Thoracic aorta (tissue), 2 donors: ENCODE measurements at regions not wholly inside any gene's neighbourhood (a gene's known extent, or its start where the extent isn't known, plus 50 kb on each side); places are given as distances from the start of the nearest gene placed in this dataset.

Experiments
- ATAC-seq: fragments of 150-250 bp; one replicate; pipeline ENCODE4 v1.8.0; 2017; ENCODE audit warnings: low read depth; ENCODE audit not compliant: insufficient number of reproducible peaks, low FRiP score
- DNase-seq: peaks from one replicate; pipeline ENCODE4 v3.0.0-alpha.2; 2020; ENCODE audit warnings: low spot score
- H3K27ac ChIP-seq, 2 donors: fragments of 200-600 bp; sonication (generic); 1 replicate in 1 of 2; 2 replicates in 1 of 2; pipeline ENCODE4 v1.5.1; 2016; ENCODE audit warnings: mild to moderate bottlenecking in 2 of 2, moderate library complexity in 2 of 2
- H3K27me3 ChIP-seq: fragments of 200-600 bp; sonication (generic); replicated peaks from 2 replicates; pipeline ENCODE4 v1.6.0; 2016; ENCODE audit warnings: mild to moderate bottlenecking; ENCODE audit not compliant: insufficient read depth
- H3K36me3 ChIP-seq: fragments of 200-600 bp; sonication (generic); one replicate; pipeline ENCODE4 v1.5.1; 2016
- H3K4me1 ChIP-seq, 2 donors: fragments of 200-600 bp; sonication (generic); 1 replicate in 1 of 2; 2 replicates in 1 of 2; pipeline versions ENCODE4 v1.5.1 to v1.6.0; 2016; ENCODE audit warnings: low read depth in 2 of 2, mild to moderate bottlenecking in 1 of 2; ENCODE audit not compliant: control insufficient read depth in 1 of 2
- H3K4me3 ChIP-seq: fragments of 200-600 bp; sonication (generic); 2 replicates; pipeline ENCODE4 v1.5.1; 2016; ENCODE audit warnings: mild to moderate bottlenecking
- H3K9me3 ChIP-seq: fragments of 200-600 bp; sonication (generic); 2 replicates; pipeline ENCODE4 v1.5.1; 2016
- CTCF ChIP-seq: fragments of 200-600 bp; sonication (generic); IDR thresholded peaks from one replicate; pipeline ENCODE4 v1.5.1; 2019; ENCODE audit warnings: antibody characterized with exemption

GRCh38 chr15:100803171-100803440, 76.5 kb upstream of the ALDH1A3 start:
- ATAC-seq: no peak
- no peaks in the 10 kb centered on the region for H3K9me3 ChIP-seq
- H3K27me3 ChIP-seq: no peaks in the 10 kb centered on the region
- no peak overlapping the region for H3K27ac ChIP-seq
- no peaks in the 10 kb centered on the region for H3K4me1 ChIP-seq
- no peak for TF ChIP-seq CTCF
- no peak overlapping the region for H3K4me3 ChIP-seq
- H3K36me3 ChIP-seq: no peaks in the 10 kb centered on the region
- DNase-seq: no peak

- TF ChIP-seq CTCF: no peak
- H3K4me1 ChIP-seq: no peaks in the 10 kb centered on the region
- H3K36me3 ChIP-seq: no peaks in the 10 kb centered on the region
- no peak for ATAC-seq
- no peak overlapping the region for H3K27ac ChIP-seq
- no peak for DNase-seq
- no peaks in the 10 kb centered on the region for H3K9me3 ChIP-seq
- H3K4me3 ChIP-seq: no peak overlapping the region
- H3K27me3 ChIP-seq: no peaks in the 10 kb centered on the region
Measured at GRCh38 chr15:100806157-100806556, 73.5 kb upstream of the ALDH1A3 start.

- no peak for ATAC-seq
- no peak for TF ChIP-seq CTCF
Measured at GRCh38 chr15:100807028-100807427, 72.6 kb upstream of the ALDH1A3 start.

GRCh38 chr15:100808691-100809090, 70.9 kb upstream of the ALDH1A3 start:
- no peak for DNase-seq

More at GRCh38 chr15:100807028-100807427, 72.6 kb upstream of the ALDH1A3 start:
- Histone ChIP-seq H3K27ac (no peak overlapping the region), H3K4me1 (no peaks in the 10 kb centered on the region), H3K27me3 (no peaks in the 10 kb centered on the region), H3K4me3 (no peak overlapping the region), H3K9me3 (no peaks in the 10 kb centered on the region), H3K36me3 (no peaks in the 10 kb centered on the region)
- DNase-seq: no peak

GRCh38 chr15:100809151-100809550, 70.5 kb upstream of the ALDH1A3 start:
- Histone ChIP-seq H3K4me1 (no peaks in the 10 kb centered on the region), H3K27me3 (no peaks in the 10 kb centered on the region), H3K9me3 (no peaks in the 10 kb centered on the region), H3K4me3 (no peak overlapping the region), H3K27ac (no peak overlapping the region), H3K36me3 (no peaks in the 10 kb centered on the region)
- ATAC-seq: no peak
- TF ChIP-seq CTCF: no peak
- no peak for DNase-seq

More at GRCh38 chr15:100808691-100809090, 70.9 kb upstream of the ALDH1A3 start:
- no peak for TF ChIP-seq CTCF
- H3K27me3 ChIP-seq: no peaks in the 10 kb centered on the region
- no peak for ATAC-seq
- no peaks in the 10 kb centered on the region for H3K9me3 ChIP-seq
- H3K4me3 ChIP-seq: no peak overlapping the region
- no peak overlapping the region for H3K27ac ChIP-seq
- H3K4me1 ChIP-seq: no peaks in the 10 kb centered on the region
- no peaks in the 10 kb centered on the region for H3K36me3 ChIP-seq
